H1 (cell line): ENCODE measurements at regions not wholly inside any gene's neighbourhood (a gene's known extent, or its start where the extent isn't known, plus 50 kb on each side); places are given as distances from the start of the nearest gene placed in this dataset.

Experiments used
- CTCF ChIA-PET: fragments of 300-600 bp; sonication (Branson Sonifier 250); formaldehyde crosslinking; loops from one replicate; lab custom pipeline; 2021; ENCODE audit not compliant: partially characterized antibody; lab: Charles Lee
- POLR2A ChIA-PET: fragments of 300-600 bp; sonication (Branson Sonifier 250); formaldehyde crosslinking; loops from one replicate; lab custom pipeline; 2021; ENCODE audit warnings: inconsistent platforms; ENCODE audit not compliant: partially characterized antibody; lab: Charles Lee
- DNase-seq, 2 experiments: peaks; one replicate each; pipeline versions ENCODE4 v3.0.0 to v3.0.0-alpha.2; 2010 to 2022; ENCODE audit warnings: low spot score in 2 of 2, low read depth in 1 of 2, mixed read lengths in 1 of 2
- FAIRE-seq: peaks from 2 replicates; lab custom pipeline; 2011; peaks lifted over from hg19 to GRCh38; lab: Jason Lieb, UNC
- H2AFZ ChIP-seq: 2 replicates; pipeline ENCODE4 v1.8.1; 2012; ENCODE audit warnings: low read length, inconsistent platforms
- H2AK5ac ChIP-seq: 2 replicates; pipeline ENCODE4 v1.6.1; 2013; ENCODE audit warnings: low read depth, low read length
- H2BK120ac ChIP-seq: replicated peaks from 2 replicates; pipeline ENCODE3; 2013; ENCODE audit warnings: low read depth, low read length, inconsistent platforms
- H2BK12ac ChIP-seq: 2 replicates; pipeline ENCODE4 v1.6.1; 2013; ENCODE audit warnings: low read depth, low read length
- H2BK15ac ChIP-seq: 2 replicates; pipeline ENCODE4 v1.6.1; 2013; ENCODE audit warnings: low read length
- H2BK20ac ChIP-seq: 2 replicates; pipeline ENCODE4 v1.6.1; 2013; ENCODE audit warnings: low read length
- H2BK5ac ChIP-seq: 2 replicates; pipeline ENCODE4 v1.6.1; 2013; ENCODE audit warnings: low read depth, low read length
- H3K14ac ChIP-seq: 2 replicates; pipeline ENCODE4 v1.6.1; 2013; ENCODE audit warnings: inconsistent platforms; ENCODE audit not compliant: insufficient read length
- H3K18ac ChIP-seq: 2 replicates; pipeline ENCODE4 v1.6.1; 2013; ENCODE audit warnings: low read length; ENCODE audit errors: extremely low read depth
- H3K23ac ChIP-seq: 2 replicates; pipeline ENCODE4 v1.6.1; 2013; ENCODE audit warnings: inconsistent platforms; ENCODE audit not compliant: insufficient read length
- H3K23me2 ChIP-seq: 2 replicates; pipeline ENCODE4 v1.6.1; 2013; ENCODE audit warnings: low read depth, low read length
- H3K27ac ChIP-seq: 2 replicates; pipeline ENCODE4 v1.6.1; 2011; ENCODE audit warnings: low read depth, low read length, inconsistent platforms
- H3K27me3 ChIP-seq, 4 experiments: replicated peaks in 1 of 4; 1 replicate in 1 of 4; 2 replicates in 3 of 4; pipeline versions ENCODE4 v1.6.1 to v1.8.1; 2011 to 2013; ENCODE audit warnings: low read length in 3 of 4, mild to moderate bottlenecking in 3 of 4, inconsistent platforms in 2 of 4, mixed read lengths in 2 of 4, moderate library complexity in 1 of 4; ENCODE audit not compliant: control insufficient read depth in 3 of 4, insufficient read depth in 3 of 4; ENCODE audit errors: extremely low read depth in 1 of 4
- H3K36me3 ChIP-seq, 4 experiments: 2 replicates each; pipeline versions ENCODE4 v1.6.1 to v1.8.1; 2011 to 2013; ENCODE audit warnings: mild to moderate bottlenecking in 4 of 4, low read length in 3 of 4, moderate library complexity in 2 of 4, control low read depth in 1 of 4, inconsistent platforms in 1 of 4; ENCODE audit not compliant: insufficient read depth in 4 of 4, control insufficient read depth in 2 of 4
- H3K4ac ChIP-seq: replicated peaks from 2 replicates; pipeline ENCODE3; 2013; ENCODE audit warnings: low read length, low read depth, mixed read lengths, inconsistent platforms; ENCODE audit not compliant: insufficient read length
- H3K4me1 ChIP-seq, 4 experiments: replicated peaks in 1 of 4; 1 replicate in 1 of 4; 2 replicates in 3 of 4; pipeline versions ENCODE4 v1.6.1 to v1.8.1; 2011 to 2013; ENCODE audit warnings: low read length in 3 of 4, inconsistent platforms in 2 of 4, mixed read lengths in 1 of 4; ENCODE audit not compliant: insufficient read depth in 4 of 4, control insufficient read depth in 3 of 4
- H3K4me2 ChIP-seq, 2 experiments: 2 replicates each; pipeline versions ENCODE4 v1.6.1 to v1.8.1; 2011 to 2013; ENCODE audit warnings: low read depth in 2 of 2, low read length in 2 of 2, control low read depth in 1 of 2, inconsistent platforms in 1 of 2, mild to moderate bottlenecking in 1 of 2; ENCODE audit not compliant: insufficient read depth in 1 of 2
- H3K4me3 ChIP-seq, 4 experiments: fragments of 200-600, 300-600 bp in 1 of 4; sonication (generic), shearing (Covaris generic), sonication (Bioruptor Twin) in 1 of 4; 2 replicates each; pipeline versions ENCODE4 v1.5.1 to v1.8.1; 2011 to 2016; ENCODE audit warnings: low read length in 4 of 4, low read depth in 3 of 4, control low read depth in 2 of 4, inconsistent platforms in 2 of 4, mild to moderate bottlenecking in 2 of 4, mixed read lengths in 1 of 4, moderate library complexity in 1 of 4; ENCODE audit not compliant: insufficient read depth in 2 of 4; ENCODE audit errors: extremely low read depth in 1 of 4
- H3K56ac ChIP-seq: replicated peaks from 2 replicates; pipeline ENCODE3; 2013; ENCODE audit warnings: low read depth, mild to moderate bottlenecking, mixed read lengths, low read length, inconsistent platforms; ENCODE audit not compliant: insufficient read length
- H3K79me1 ChIP-seq: 2 replicates; pipeline ENCODE4 v1.6.1; 2013; ENCODE audit warnings: low read depth, low read length, control low read depth
- H3K79me2 ChIP-seq, 2 experiments: 2 replicates each; pipeline versions ENCODE4 v1.6.1 to v1.8.1; 2012 to 2013; ENCODE audit warnings: low read length in 2 of 2, mild to moderate bottlenecking in 2 of 2, inconsistent platforms in 1 of 2; ENCODE audit not compliant: insufficient read depth in 2 of 2, control insufficient read depth in 1 of 2
- H3K9ac ChIP-seq, 4 experiments: replicated peaks in 1 of 4; 1 replicate in 1 of 4; 2 replicates in 3 of 4; pipeline versions ENCODE4 v1.6.1 to v1.8.1; 2011 to 2013; ENCODE audit warnings: low read depth in 3 of 4, low read length in 3 of 4, control low read depth in 2 of 4, mild to moderate bottlenecking in 2 of 4, moderate library complexity in 2 of 4, inconsistent platforms in 1 of 4; ENCODE audit errors: extremely low read depth in 1 of 4
- H3K9me3 ChIP-seq, 2 experiments: 2 replicates each; pipeline versions ENCODE4 v1.6.1 to v1.8.1; 2012 to 2013; ENCODE audit warnings: mild to moderate bottlenecking in 2 of 2, moderate library complexity in 2 of 2, control low read depth in 1 of 2, inconsistent platforms in 1 of 2, low read depth in 1 of 2, low read length in 1 of 2, mixed read lengths in 1 of 2; ENCODE audit not compliant: insufficient read depth in 2 of 2
- H4K20me1 ChIP-seq, 2 experiments: replicated peaks in 1 of 2; 2 replicates each; pipeline versions ENCODE3 to v1.8.1; 2011 to 2013; ENCODE audit warnings: inconsistent platforms in 2 of 2, low read length in 2 of 2, mild to moderate bottlenecking in 1 of 2; ENCODE audit not compliant: insufficient read depth in 2 of 2, control insufficient read depth in 1 of 2
- H4K5ac ChIP-seq: 2 replicates; pipeline ENCODE4 v1.6.1; 2013; ENCODE audit warnings: low read length, low read depth, mixed read lengths, inconsistent platforms; ENCODE audit not compliant: insufficient read length
- H4K8ac ChIP-seq: 2 replicates; pipeline ENCODE4 v1.8.0; 2013; ENCODE audit warnings: mild to moderate bottlenecking, moderate library complexity, low read length, inconsistent platforms; ENCODE audit not compliant: insufficient read depth; ENCODE audit errors: extremely low read depth
- H4K91ac ChIP-seq: replicated peaks from 2 replicates; pipeline ENCODE3; 2013; ENCODE audit warnings: low read length, mixed read lengths, inconsistent platforms; ENCODE audit not compliant: insufficient read length
- BCL11A ChIP-seq, 2 experiments: IDR thresholded peaks; one replicate each; pipeline ENCODE4 v1.6.1; 2011; ENCODE audit warnings: low read depth in 2 of 2, low read length in 2 of 2, mild to moderate bottlenecking in 2 of 2
- CEBPB ChIP-seq: IDR thresholded peaks from 2 replicates; pipeline ENCODE4 v1.6.1; 2012; ENCODE audit warnings: low read depth, low read length
- CHD2 ChIP-seq: IDR thresholded peaks from 2 replicates; pipeline ENCODE4 v1.6.1; 2012; ENCODE audit warnings: low read length, improper control_type of control experiment
- CREB1 ChIP-seq: IDR thresholded peaks from 2 replicates; pipeline ENCODE4 v1.6.1; 2012; ENCODE audit warnings: inconsistent platforms
- EGR1 ChIP-seq: IDR thresholded peaks from 2 replicates; pipeline ENCODE4 v1.6.1; 2011; ENCODE audit warnings: low read depth, low read length, borderline replicate concordance
- EP300 ChIP-seq, 2 experiments: IDR thresholded peaks; 1 replicate in 1 of 2; 2 replicates in 1 of 2; pipeline ENCODE4 v1.6.1; 2011 to 2012; ENCODE audit warnings: low read depth in 2 of 2, low read length in 2 of 2, mild to moderate bottlenecking in 2 of 2, borderline replicate concordance in 1 of 2, inconsistent platforms in 1 of 2, moderate library complexity in 1 of 2
- RXRA ChIP-seq: IDR thresholded peaks from 2 replicates; pipeline ENCODE4 v1.6.1; 2011; ENCODE audit warnings: low read depth, mild to moderate bottlenecking, low read length, moderate library complexity; ENCODE audit not compliant: insufficient read depth
- SIRT6 ChIP-seq: IDR thresholded peaks from one replicate; pipeline ENCODE4 v1.7.1; 2012; ENCODE audit warnings: low read length, inconsistent platforms
- SRF ChIP-seq: IDR thresholded peaks from 2 replicates; pipeline ENCODE4 v1.6.1; 2011; ENCODE audit warnings: mild to moderate bottlenecking, low read depth, low read length, moderate library complexity
- WGBS, 2 experiments: shearing (Covaris generic) in 1 of 2; methylation state at CpG; one replicate each; pipeline versions ENCODE4 v1.1.6 to v1.1.7; 2013 to 2015; ENCODE audit warnings: low lambda C conversion rate in 2 of 2, mixed read lengths in 2 of 2, inconsistent platforms in 1 of 2, low coverage in 1 of 2, missing lambda C conversion rate in 1 of 2; ENCODE audit not compliant: insufficient replicate concordance in 2 of 2, insufficient coverage in 1 of 2, insufficient read length in 1 of 2; ENCODE audit errors: extremely low coverage in 1 of 2, missing lambda C conversion rate in 1 of 2; 5-methylcytosine and 5-hydroxymethylcytosine counted together
- TF ChIP-seq, protein P1 (sequence below): IDR thresholded peaks from 2 replicates; pipeline ENCODE4 v1.6.1; 2012; ENCODE audit warnings: inconsistent platforms

DNA sequence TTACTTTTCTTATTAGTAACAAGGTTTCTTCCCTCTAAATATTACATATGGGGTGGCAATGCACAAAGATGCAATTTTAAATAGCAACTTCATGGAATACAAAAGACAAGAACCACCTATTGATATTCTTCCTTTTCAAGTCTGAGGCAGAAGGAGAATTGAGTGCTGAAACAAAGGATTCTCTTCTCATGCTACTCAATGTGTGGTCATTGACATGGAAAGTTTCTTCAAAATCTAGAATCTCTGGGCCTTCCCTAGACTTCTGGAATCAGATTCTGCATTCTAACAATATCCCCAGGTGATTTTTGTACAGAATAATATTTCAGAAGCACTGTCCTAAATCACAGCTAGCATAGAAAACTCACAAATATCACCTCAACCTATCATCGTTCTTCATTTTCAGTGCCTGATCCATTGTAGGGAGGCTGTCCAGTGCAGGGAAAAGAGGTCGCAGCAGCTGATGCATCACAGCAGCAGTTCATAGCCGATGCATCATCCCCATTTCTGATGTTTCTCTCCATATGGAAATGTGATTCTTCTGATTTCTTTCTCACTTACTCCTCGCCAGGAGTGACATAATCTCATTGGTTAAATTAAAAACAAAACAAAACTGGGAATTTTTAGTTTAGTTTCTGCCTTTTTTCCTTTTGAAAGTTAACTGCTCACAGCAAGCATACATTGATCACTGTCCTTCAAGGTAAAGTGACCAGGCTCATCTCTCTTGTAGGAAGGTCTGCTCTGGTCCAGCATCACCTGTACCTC lies 139.5 kb upstream of the FAM83B start:
- H4K8ac ChIP-seq: no peak overlapping the region
- no peak overlapping the region for H3K27ac ChIP-seq
- POLR2A ChIA-PET: no interaction called here
- H3K9me3 ChIP-seq: no peaks in the 10 kb centered on the region
- no peak overlapping the region for H2BK20ac ChIP-seq
- 95% methylated on average over 4 of the region's 4 CpGs; no CpG with 5 or more reads in 1 of the 2 experiments for WGBS, 2 experiments
- no peak overlapping the region for H2BK12ac ChIP-seq
- no peak overlapping the region for H3K18ac ChIP-seq
- no peaks in the 10 kb centered on the region for H3K23me2 ChIP-seq
- DNase-seq: no peak
- H4K91ac ChIP-seq: no peak overlapping the region
- peak overlapping the region; percentile 23 to 49; a peak in 2 of 4 replicates for H3K4me2 ChIP-seq
- H2BK120ac ChIP-seq: peak overlapping the region; percentile 69
- H2BK15ac ChIP-seq: no peak overlapping the region
- CTCF ChIA-PET: interaction anchor here (1.0 to 6.4 kb wide), 3 partner anchors 10 to 362 kb away, joined by 3 to 54 read pairs (median 3); no protein-coding TSS in a partner anchor
- no peak overlapping the region for H3K56ac ChIP-seq
- no peak overlapping the region for H3K4me3 ChIP-seq
- H3K27me3 ChIP-seq: no peaks in the 10 kb centered on the region
- no peaks in the 10 kb centered on the region for H3K36me3 ChIP-seq
- no peak overlapping the region for H4K5ac ChIP-seq
- H4K20me1 ChIP-seq: no peaks in the 10 kb centered on the region
- no peak for FAIRE-seq
- H2BK5ac ChIP-seq: no peak overlapping the region
- H3K79me2 ChIP-seq: no peaks in the 10 kb centered on the region
- no peak overlapping the region for H2AK5ac ChIP-seq
- H2AFZ ChIP-seq: no peak overlapping the region
- H3K4ac ChIP-seq: no peak overlapping the region
- H3K14ac ChIP-seq: no peak overlapping the region
- H3K79me1 ChIP-seq: no peaks in the 10 kb centered on the region
- no peak overlapping the region for H3K9ac ChIP-seq
- H3K4me1 ChIP-seq: peaks cover 0 to 5% (median 3%) of the 10 kb centered on the region in 4 experiments; a peak in 3 of 7 replicates
- H3K23ac ChIP-seq: no peak overlapping the region
- no peak for TF ChIP-seq SIRT6
- TF ChIP-seq, protein P1, sequence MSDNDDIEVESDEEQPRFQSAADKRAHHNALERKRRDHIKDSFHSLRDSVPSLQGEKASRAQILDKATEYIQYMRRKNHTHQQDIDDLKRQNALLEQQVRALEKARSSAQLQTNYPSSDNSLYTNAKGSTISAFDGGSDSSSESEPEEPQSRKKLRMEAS: no peak
- no peak for TF ChIP-seq CREB1
- TF ChIP-seq SRF: no peak
- TF ChIP-seq RXRA: no peak
- TF ChIP-seq CHD2: no peak
- no peak for TF ChIP-seq CEBPB
- TF ChIP-seq EP300 (IDR thresholded peaks at IDR 0.05; ENCODE audit: borderline replicate concordance in 1 of 2, low read depth in 2 of 2, low read length in 2 of 2): no peak
- TF ChIP-seq EGR1: no peak
- no peak for TF ChIP-seq BCL11A (IDR thresholded peaks at IDR 0.05; ENCODE audit: low read depth in 2 of 2, low read length in 2 of 2)
